ENCODE measurements at regions not wholly inside any gene's neighbourhood (a gene's known extent, or its start where the extent isn't known, plus 50 kb on each side); places are given as distances from the start of the nearest gene placed in this dataset.
A peak's percentile ranks its signal among the peaks of the same experiment; 100 is the strongest.

DNA sequence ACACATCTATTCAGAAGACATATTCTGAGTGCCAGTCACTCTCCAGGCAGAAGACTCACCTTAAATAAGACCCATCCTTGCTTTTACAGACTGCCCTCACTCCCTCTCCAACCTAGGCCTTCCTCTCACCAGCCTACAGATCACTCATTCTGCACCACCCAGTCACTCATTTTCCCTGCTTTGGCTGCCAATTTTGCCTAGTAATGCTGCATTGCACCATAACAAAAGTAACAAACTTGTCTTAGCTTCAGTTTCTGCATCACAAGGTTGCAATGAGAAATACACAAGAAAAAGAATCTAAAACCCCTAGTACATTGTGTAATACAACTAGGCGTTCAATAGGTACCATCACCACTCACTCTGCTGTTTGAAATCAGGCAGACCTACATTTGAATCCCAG, 292.4 kb downstream of the PLPP3 start:
- no peak overlapping the region for H3K27ac ChIP-seq (ENCODE audit: low read length)
- H3K27me3 ChIP-seq (ENCODE audit: low read length) = no peaks in the 10 kb centered on the region
- no peak overlapping the region for H3K9ac ChIP-seq (ENCODE audit: low read length)
- no peak overlapping the region for H2AFZ ChIP-seq (ENCODE audit: low read length)
- POLR2A ChIA-PET (ENCODE audit: unreplicated experiment) = no interaction called here
- TF ChIP-seq EZH2phosphoT487 (IDR thresholded peaks at IDR 0.05; ENCODE audit: borderline replicate concordance, low read length) (no peak), EZH2 (IDR thresholded peaks at IDR 0.05; ENCODE audit: low read length, unreplicated experiment) (no peak)
- TF ChIP-seq, protein P1, sequence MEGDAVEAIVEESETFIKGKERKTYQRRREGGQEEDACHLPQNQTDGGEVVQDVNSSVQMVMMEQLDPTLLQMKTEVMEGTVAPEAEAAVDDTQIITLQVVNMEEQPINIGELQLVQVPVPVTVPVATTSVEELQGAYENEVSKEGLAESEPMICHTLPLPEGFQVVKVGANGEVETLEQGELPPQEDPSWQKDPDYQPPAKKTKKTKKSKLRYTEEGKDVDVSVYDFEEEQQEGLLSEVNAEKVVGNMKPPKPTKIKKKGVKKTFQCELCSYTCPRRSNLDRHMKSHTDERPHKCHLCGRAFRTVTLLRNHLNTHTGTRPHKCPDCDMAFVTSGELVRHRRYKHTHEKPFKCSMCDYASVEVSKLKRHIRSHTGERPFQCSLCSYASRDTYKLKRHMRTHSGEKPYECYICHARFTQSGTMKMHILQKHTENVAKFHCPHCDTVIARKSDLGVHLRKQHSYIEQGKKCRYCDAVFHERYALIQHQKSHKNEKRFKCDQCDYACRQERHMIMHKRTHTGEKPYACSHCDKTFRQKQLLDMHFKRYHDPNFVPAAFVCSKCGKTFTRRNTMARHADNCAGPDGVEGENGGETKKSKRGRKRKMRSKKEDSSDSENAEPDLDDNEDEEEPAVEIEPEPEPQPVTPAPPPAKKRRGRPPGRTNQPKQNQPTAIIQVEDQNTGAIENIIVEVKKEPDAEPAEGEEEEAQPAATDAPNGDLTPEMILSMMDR (conservative IDR thresholded peaks at IDR 0.05; ENCODE audit: low read depth, low read length) = no peak
- H3K36me3 ChIP-seq (ENCODE audit: low read depth, low read length) = no peaks in the 10 kb centered on the region
- no peak overlapping the region for H3K4me3 ChIP-seq (ENCODE audit: low read length)
- no peak overlapping the region for H3K4me2 ChIP-seq (ENCODE audit: low read length)
- CTCF ChIA-PET = no interaction called here
- H3F3A ChIP-seq (ENCODE audit: low read length, unreplicated experiment) = no peaks in the 10 kb centered on the region
- no peaks in the 10 kb centered on the region for H3K79me2 ChIP-seq (ENCODE audit: low read length)
- H3K9me2 ChIP-seq (replicated peaks; ENCODE audit: low read length) = no peaks in the 10 kb centered on the region
- H3K9me3 ChIP-seq (ENCODE audit: low read length) = no peaks in the 10 kb centered on the region
- BruUV-seq (replicated peaks) = no TSS peak
- H4K20me1 ChIP-seq (ENCODE audit: low read length) = no peaks in the 10 kb centered on the region
- intact Hi-C loops (cut with micrococcal nuclease) = no loop called here
- DNase-seq (no peak), ATAC-seq (no peak)
- H3K4me1 ChIP-seq (ENCODE audit: insufficient read depth, low read length) = peaks cover 18% of the 10 kb centered on the region; the same call in 1 of the 2 replicates

GRCh38 chr1:56286506-56286905, 292.9 kb downstream of the PLPP3 start:
- intact Hi-C loops (cut with micrococcal nuclease) = no loop called here
- Histone ChIP-seq H3K4me3 (ENCODE audit: low read length) (no peak overlapping the region), H3F3A (ENCODE audit: low read length, unreplicated experiment) (no peaks in the 10 kb centered on the region), H3K4me2 (ENCODE audit: low read length) (no peak overlapping the region), H3K9me3 (ENCODE audit: low read length) (no peaks in the 10 kb centered on the region), H4K20me1 (ENCODE audit: low read length) (no peaks in the 10 kb centered on the region), H3K9ac (ENCODE audit: low read length) (no peak overlapping the region), H3K4me1 (ENCODE audit: insufficient read depth, low read length) (peaks cover 18% of the 10 kb centered on the region; the same call in 1 of the 2 replicates), H3K27me3 (ENCODE audit: low read length) (no peaks in the 10 kb centered on the region), H3K79me2 (ENCODE audit: low read length) (no peaks in the 10 kb centered on the region), H3K36me3 (ENCODE audit: low read depth, low read length) (no peaks in the 10 kb centered on the region), H3K27ac (ENCODE audit: low read length) (no peak overlapping the region), H2AFZ (ENCODE audit: low read length) (no peak overlapping the region), H3K9me2 (replicated peaks; ENCODE audit: low read length) (no peaks in the 10 kb centered on the region)
- CTCF ChIA-PET = no interaction called here
- ATAC-seq = no peak
- TF ChIP-seq EZH2 (IDR thresholded peaks at IDR 0.05; ENCODE audit: low read length, unreplicated experiment) (no peak), EZH2phosphoT487 (IDR thresholded peaks at IDR 0.05; ENCODE audit: borderline replicate concordance, low read length) (no peak)
- TF ChIP-seq, protein P1 (conservative IDR thresholded peaks at IDR 0.05; ENCODE audit: low read depth, low read length) = no peak
- peak; percentile 58 for DNase-seq
- no TSS peak for BruUV-seq (replicated peaks)
- POLR2A ChIA-PET (ENCODE audit: unreplicated experiment) = no interaction called here

- Histone ChIP-seq H3K36me3 (ENCODE audit: low read depth, low read length) (no peaks in the 10 kb centered on the region), H3K4me2 (ENCODE audit: low read length) (no peak overlapping the region), H3K27me3 (ENCODE audit: low read length) (no peaks in the 10 kb centered on the region), H3K4me1 (ENCODE audit: insufficient read depth, low read length) (peaks cover 18% of the 10 kb centered on the region; the same call in 1 of the 2 replicates), H3F3A (ENCODE audit: low read length, unreplicated experiment) (no peaks in the 10 kb centered on the region), H3K9ac (ENCODE audit: low read length) (no peak overlapping the region), H3K9me2 (replicated peaks; ENCODE audit: low read length) (no peaks in the 10 kb centered on the region), H3K27ac (ENCODE audit: low read length) (no peak overlapping the region), H3K9me3 (ENCODE audit: low read length) (no peaks in the 10 kb centered on the region), H4K20me1 (ENCODE audit: low read length) (no peaks in the 10 kb centered on the region), H3K79me2 (ENCODE audit: low read length) (no peaks in the 10 kb centered on the region), H2AFZ (ENCODE audit: low read length) (no peak overlapping the region), H3K4me3 (ENCODE audit: low read length) (no peak overlapping the region)
- no peak for TF ChIP-seq EZH2 (IDR thresholded peaks at IDR 0.05; ENCODE audit: low read length, unreplicated experiment)
- TF ChIP-seq, protein P1 (conservative IDR thresholded peaks at IDR 0.05; ENCODE audit: low read depth, low read length) = no peak
- no peak for TF ChIP-seq EZH2phosphoT487 (IDR thresholded peaks at IDR 0.05; ENCODE audit: borderline replicate concordance, low read length)
- POLR2A ChIA-PET (ENCODE audit: unreplicated experiment) = no interaction called here
- BruUV-seq (replicated peaks) = no TSS peak
- DNase-seq (no peak), ATAC-seq (no peak)
- CTCF ChIA-PET = no interaction called here
- intact Hi-C loops (cut with micrococcal nuclease) = no loop called here
Measured at GRCh38 chr1:56285554-56286402, 293.6 kb downstream of the PLPP3 start.
